NCI-H1930 (cell line): ENCODE measurements at regions not wholly inside any gene's neighbourhood (a gene's known extent, or its start where the extent isn't known, plus 50 kb on each side); places are given as distances from the start of the nearest gene placed in this dataset.
"Not testable (repeated sequence)": the region's sequence is repeated elsewhere in the genome, so short reads cannot be mapped to it uniquely, and the experiment has no call there.

ENCODE experiments used
- DNase-seq, 2 experiments: peaks; one replicate each; lab custom pipeline; 2025; lab: John Stamatoyannopoulos, UW

DNA sequence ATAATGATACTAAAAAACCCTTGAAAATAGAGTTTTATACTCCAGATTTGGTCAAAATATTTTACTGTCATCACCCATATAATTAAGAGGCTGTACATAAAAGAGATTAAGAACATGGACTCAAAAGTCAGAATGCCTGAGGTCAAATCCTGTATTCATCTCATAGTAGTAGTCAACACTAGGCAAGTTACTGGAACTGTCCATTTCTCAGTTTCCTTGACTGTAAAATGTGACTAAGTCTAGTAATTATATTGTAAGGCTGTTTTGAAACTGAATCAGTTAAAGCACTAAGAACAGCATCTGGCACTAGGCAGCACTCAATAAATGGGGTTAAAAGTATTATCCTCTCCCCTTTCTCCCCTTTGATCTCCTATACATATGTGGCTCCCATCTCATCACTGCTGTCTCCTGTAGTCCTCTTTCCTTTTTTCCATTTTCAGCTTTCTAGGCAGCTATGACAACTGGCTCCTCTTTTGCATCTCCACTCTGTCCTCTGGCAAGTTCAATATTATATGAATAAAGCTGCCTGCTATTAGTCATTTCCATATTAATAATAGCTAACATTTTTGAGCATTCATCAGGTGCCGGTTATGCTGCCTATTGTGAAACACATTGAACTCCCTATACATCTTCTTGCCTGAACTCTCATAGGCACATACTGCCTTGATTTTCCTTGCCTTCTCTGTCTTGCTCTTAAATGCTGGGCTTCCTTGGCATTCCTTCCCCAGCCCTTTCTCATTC is 185.8 kb upstream of the NREP start:
- no peak for DNase-seq

- DNase-seq, result no peak
Observed at GRCh38 chr5:111942201-111942600, 185.2 kb upstream of the NREP start.

- DNase-seq, result no peak
Observed at GRCh38 chr5:111937094-111937493, 180.1 kb upstream of the NREP start.

- DNase-seq, result no peak
Observed at GRCh38 chr5:111935835-111936234, 178.8 kb upstream of the NREP start.

GRCh38 chr5:111935009-111935408 is 178.0 kb upstream of the NREP start:
- DNase-seq, result no peak

- DNase-seq, result no peak
Observed at GRCh38 chr5:111934511-111934910, 177.5 kb upstream of the NREP start.

DNA sequence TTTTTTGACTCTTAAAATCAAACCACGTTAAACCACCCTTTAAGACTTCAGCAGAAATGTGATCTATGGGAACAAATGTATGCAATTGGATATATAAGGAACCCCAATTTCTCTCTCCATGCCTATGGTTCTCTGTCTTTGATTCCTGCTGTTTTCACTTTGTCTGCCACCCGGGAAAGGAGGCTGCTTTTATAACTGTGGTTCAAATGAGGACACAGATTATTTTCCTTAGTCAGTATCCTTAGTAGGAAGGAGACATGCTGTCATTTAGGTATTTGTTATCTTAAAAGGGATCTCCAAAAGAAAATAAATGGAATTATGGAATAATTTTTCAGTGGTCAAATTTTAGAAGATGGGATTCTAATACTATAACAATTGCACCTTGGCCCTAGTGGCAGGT is 176.1 kb upstream of the NREP start:
- DNase-seq, result no peak

- DNase-seq, result no peak
Observed at GRCh38 chr5:111932628-111933027, 175.6 kb upstream of the NREP start.

DNA sequence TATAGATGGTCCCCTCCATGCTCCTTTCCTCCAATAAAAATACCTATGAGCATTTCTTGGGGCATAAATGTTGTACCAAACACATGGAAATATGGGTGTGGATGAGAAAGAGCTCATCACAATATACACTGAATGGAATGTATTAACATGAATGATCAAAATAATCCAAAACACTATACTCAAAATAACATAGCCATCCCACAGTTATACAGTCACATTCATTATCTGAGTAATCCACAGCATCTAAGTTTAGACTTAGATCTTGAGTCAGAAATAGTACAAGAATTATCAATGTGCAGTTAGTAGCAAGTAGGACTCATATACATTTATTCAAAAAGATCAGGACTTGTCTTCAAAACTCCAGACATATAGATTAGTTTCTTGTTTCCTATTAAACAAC is 175.2 kb upstream of the NREP start:
- no peak for DNase-seq

- DNase-seq, result no peak
Observed at GRCh38 chr5:111931655-111932054, 174.7 kb upstream of the NREP start.

DNA sequence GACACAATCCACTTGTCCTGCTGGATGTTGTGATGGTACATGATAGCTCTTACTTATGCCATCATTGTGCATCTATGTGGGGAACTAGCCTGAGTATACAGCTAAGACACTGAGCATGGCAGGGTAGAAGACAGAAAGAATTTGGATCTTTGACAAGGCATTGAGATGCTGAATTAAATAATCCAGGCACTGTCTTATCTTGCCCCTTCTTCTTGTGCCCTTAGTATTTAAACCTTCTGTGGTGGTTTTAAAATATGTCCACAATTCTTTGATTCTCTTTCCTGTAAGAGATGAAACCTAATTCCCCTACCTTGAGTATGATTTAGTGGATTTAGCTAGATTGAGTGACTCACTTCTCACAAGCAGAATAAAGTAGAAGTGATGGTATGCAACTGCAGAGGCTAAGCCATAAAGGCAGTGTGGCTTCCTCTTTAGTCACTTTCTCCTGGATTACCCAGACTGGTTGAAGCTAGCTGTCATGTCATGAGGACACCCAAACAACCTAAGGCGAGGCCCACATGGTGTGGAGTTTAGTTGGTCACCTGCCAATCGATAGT is 174.0 kb upstream of the NREP start:
- no peak for DNase-seq

DNA sequence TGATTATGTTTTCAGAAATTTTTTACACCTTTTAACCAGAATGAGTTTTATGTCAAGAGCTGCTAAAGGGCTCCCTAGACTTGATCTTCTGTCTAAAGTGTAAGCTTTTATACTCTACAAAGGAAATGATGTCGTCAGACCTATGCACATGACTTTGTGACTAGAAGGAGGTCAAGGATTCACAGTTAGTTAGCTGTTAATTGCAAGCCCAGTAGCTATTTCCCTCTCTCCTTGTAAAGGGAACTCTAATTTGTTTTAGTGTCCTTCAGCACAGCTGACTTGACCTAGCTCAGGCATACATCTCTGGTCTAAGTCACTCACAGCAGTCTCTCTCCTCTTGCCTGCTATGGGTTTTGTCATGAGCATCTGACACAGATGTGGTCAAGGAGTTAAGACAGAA is 173.5 kb upstream of the NREP start:
- no peak for DNase-seq

DNA sequence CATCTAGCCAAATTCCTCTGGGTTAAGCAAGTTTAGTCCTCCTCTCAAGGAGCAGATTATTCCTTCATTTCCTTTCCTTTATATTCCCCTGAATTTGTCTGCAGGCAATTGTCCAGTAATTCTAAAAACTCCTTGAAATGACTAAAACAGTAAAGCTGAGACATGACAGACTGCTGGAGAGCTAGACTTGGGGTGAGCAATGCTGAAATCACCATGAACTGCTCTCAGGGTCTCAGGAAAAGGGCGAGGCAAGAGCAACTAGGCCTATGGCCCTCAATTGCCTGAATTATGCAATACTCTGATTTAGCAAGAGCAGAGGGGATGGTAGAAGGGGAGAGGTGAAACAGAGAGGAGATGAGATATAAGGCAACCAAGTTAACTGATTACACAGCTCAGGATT is 172.9 kb upstream of the NREP start:
- no peak for DNase-seq

- no peak for DNase-seq
Observed at GRCh38 chr5:111929261-111929660, 172.3 kb upstream of the NREP start.

DNA sequence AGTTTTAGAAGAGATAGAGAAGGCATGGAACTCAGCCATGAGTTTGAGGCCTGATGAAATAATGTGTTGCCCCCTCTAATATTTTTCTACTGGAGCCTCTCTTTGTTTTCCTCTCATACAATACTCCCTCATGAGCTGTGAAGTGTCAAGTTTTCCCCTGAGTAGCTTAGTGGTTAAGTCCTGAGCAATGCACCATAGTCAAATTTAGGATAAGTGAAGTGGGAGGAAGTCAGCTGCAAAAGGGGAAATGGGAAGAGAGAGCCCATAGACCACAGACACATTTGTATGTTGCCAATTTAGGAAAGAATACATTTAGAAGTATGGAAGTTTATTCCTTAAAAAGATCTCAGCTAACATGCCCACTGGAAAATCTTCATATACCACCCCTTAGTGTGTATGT is 171.5 kb upstream of the NREP start:
- DNase-seq, result no peak

GRCh38 chr5:111927191-111927590 is 170.2 kb upstream of the NREP start:
- no peak for DNase-seq

DNA sequence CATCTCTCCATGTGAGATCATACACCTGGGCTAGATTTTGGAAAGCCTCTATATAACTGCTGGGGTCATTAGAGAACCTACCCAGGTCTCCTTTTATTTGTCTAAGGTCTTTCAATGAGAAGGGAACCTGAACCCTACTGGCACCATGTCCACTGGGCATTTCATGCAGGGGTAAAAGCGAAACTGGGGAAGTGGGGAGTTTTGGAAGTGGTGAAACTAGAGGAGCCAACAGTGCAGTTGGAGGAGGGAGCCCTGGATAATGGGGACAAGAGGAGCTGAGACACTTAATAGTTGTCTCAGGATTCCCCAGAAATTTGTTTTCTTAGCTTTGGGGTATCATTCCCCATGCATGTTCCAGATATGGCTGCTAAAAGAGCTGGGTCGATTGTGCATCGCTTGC is 169.0 kb upstream of the NREP start:
- DNase-seq, result no peak

DNA sequence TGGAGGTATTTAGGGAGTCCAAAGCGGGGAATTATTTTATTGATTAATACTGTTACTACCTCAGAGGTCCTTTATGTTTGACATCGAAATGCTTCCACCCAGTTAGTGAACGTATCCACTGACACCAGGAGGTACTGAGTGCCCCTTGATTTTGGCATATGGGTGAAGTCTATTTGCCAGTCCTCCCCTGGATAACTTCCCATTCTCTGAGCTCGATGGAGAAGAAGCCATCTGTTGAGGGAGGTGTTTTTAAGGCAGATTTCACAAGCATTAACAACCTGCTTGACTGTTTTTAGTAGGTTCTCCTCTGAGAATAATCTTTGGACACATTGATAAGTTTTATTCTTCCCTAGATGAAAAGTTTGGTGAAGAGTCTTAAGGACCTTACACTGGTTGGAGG is 165.3 kb upstream of the NREP start:
- no peak for DNase-seq

DNA sequence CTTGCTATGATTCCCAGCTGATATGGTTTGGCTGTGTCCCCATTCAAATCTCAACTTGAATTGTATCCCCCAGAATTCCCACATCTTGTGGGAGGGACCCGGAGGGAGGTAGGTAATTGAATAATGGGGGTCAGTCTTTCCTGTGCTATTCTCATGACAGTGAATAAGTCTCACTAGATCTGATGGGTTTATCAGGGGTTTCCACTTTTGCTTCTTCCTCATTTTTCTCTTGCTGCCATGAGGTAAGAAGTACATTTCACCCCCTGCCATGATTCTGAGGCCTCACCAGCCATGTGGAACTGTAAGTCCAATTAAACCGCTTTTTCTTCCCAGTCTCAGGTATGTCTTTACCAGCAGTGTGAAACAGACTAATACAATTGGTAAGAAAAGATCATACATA is 164.7 kb upstream of the NREP start:
- not testable (repeated sequence) for DNase-seq

DNA sequence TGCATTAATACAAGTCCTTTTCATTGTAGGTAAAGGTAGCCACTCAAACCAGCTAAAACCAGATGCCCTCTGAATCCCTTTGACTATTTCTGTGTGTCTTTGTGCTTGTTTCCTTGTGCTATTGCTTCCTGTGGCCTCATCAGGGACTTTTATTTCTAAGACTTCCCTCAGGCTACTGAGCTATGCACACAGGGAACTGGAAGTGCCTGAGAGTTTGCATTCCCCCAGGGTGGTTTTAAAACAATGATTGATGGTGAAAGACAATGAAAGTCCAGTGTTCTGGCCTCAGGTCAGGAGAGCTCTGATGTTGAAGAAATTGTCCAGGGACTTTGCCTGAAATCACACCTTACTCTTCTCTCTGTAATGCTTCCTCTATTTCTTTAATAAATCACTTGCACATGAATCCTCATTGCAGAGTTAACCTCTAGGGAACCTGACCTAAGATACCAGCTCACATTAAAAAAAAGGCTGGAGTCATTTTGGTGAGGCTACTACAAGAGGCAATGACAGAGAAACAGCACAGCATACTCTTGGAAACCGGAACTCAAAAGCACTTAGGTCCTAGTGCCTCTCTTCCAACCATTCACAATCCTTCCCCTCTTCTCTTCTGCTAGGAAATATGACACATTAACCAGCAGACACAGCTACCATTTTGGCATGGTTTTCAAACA is 158.1 kb upstream of the NREP start:
- no peak for DNase-seq

DNA sequence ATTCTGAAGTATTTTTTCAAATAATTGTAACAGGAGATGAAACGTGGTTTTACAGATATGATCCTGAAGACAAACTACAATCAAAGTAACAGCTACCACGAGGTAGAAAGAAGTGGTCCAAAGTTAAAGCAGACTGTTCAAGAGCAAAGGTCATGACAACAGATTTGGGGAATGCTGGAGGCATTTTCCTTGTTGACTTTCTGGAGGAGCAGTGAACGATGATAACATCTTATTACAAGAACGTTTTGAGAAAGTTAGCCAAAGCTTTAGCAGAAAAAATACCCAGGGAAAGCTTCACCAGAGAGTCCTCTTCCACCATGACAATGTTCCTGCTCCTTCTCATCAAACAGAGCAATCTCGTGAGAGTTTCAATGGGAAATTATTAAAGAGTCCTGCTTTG is 145.4 kb upstream of the NREP start:
- no peak for DNase-seq

GRCh38 chr5:111901296-111901695 is 144.3 kb upstream of the NREP start:
- no peak for DNase-seq

GRCh38 chr5:111892949-111893348 is 136.0 kb upstream of the NREP start:
- DNase-seq, result no peak

- no peak for DNase-seq
Observed at GRCh38 chr5:111887706-111888105, 130.7 kb upstream of the NREP start.
